ENCODE measurements at regions not wholly inside any gene's neighbourhood (a gene's known extent, or its start where the extent isn't known, plus 50 kb on each side); places are given as distances from the start of the nearest gene placed in this dataset.
"Not testable (repeated sequence)": the region's sequence is repeated elsewhere in the genome, so short reads cannot be mapped to it uniquely, and the experiment has no call there.

DNA sequence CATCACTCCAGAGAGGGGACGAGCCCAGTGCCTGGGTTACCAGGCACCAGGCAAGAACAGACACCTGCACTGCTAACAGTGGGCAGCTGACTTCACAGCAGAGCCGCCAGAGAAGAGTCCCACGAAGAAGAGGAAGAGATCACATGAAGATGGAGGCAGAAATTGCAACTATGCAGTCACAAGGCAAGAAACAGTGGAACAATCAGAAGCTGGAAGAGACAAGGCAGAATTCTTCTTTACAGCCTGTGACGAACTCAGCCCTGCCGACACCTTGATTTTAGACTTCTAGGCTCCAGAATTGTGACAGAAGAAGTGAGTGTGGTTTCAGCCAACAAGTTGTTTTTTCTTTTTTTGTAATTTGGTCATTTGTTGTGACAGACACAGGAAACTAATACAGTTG is 59.2 kb downstream of the IL12A start:
- intact Hi-C loops (cut with DNase I): no loop called here
- ATAC-seq (no peak), DNase-seq (ENCODE audit: missing footprints) (no peak)

DNA sequence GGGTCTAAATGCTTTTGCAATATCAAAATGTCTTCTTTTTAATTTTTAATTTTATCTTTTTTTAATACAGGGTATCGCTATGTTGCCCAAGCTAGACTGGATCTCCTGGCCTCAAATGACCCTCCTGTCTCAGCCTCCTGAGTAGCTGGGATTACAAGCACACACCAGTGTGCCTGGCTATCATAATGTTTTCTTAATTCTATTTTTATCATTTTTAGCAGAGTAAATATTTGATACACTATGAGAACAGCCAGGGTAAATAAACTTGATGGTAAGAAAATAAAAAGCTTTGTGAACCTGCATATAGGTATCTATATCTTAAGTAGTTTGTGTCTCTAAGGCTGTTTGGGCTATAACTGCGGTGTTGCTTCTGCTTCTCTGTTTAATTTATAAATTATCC is 60.4 kb downstream of the IL12A start:
- ATAC-seq: no peak
- DNase-seq (ENCODE audit: missing footprints): no peak
- intact Hi-C loops (cut with DNase I): no loop called here

GRCh38 chr3:160049565-160049964 is 60.9 kb downstream of the IL12A start:
- intact Hi-C loops (cut with DNase I): no loop called here
- DNase-seq (ENCODE audit: missing footprints): no peak
- no peak for ATAC-seq

- no peak for ATAC-seq
- intact Hi-C loops (cut with DNase I): no loop called here
- no peak for DNase-seq (ENCODE audit: missing footprints)
Observed at GRCh38 chr3:160049988-160050387, 61.4 kb downstream of the IL12A start.

DNA sequence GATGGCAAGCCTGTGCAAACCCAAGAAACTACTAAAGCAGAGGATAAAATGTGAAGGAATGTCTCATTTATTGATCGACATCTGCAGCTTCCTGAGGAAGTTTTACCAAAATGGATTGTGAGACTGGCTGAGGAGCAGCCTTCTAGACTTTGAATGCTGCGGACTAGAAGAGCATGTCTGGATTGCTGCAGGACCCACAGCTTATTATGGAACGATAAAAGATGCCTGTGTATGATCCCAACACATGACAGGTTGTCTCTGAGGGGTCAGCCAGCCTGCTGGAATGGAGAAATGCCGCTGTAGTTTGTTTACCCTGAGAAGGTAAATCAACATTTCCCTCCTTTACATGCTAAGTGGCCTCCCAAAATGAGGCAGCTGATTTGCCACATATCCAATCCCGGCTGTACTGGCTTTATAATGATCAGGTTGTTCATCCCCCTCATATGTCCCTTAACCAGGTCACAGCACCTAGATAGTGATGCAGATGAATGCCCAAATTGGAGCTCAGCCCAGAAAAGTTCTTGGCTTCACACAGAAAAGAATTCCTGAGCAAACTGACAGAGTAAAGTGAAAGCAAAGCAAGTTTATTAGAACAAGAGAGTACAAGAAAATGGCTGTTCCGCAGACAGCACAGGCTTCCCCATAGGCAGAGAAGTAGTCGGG is 63.9 kb downstream of the IL12A start:
- intact Hi-C loops (cut with DNase I): no loop called here

GRCh38 chr3:160053048-160053391 is 64.4 kb downstream of the IL12A start:
- intact Hi-C loops (cut with DNase I): no loop called here
- DNase-seq (ENCODE audit: missing footprints) (no peak), ATAC-seq (no peak)

More for the DNA sequence above, 63.9 kb downstream of the IL12A start:
- DNase-seq (ENCODE audit: missing footprints): no peak
- ATAC-seq: peak; percentile 64

- intact Hi-C loops (cut with DNase I); ATAC-seq; DNase-seq (ENCODE audit: missing footprints): not testable (repeated sequence)
Observed at GRCh38 chr3:160054862-160055261, 66.2 kb downstream of the IL12A start.

GRCh38 chr3:160055659-160056058 is 67.0 kb downstream of the IL12A start:
- ATAC-seq (no peak), DNase-seq (ENCODE audit: missing footprints) (no peak)
- intact Hi-C loops (cut with DNase I): no loop called here

DNA sequence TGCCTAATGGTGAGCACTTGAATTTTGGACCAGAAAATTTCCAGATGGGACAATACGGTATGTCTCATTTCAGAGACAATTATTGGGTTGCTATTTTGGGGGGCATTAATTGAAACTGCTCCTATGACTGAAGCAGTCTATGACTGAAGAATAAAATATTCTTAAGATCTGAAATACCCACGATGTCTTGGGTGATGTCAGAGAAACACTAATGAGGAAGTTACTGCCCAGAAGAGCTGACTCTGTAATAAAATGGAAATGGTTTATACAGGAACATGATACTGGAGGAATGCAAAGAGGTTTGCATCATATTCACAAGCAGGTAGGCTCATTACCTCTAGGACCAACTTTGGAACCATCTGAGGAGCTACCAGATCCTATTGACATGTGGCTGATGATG is 68.7 kb downstream of the IL12A start:
- DNase-seq (ENCODE audit: missing footprints): no peak
- intact Hi-C loops (cut with DNase I): no loop called here
- ATAC-seq: no peak

DNA sequence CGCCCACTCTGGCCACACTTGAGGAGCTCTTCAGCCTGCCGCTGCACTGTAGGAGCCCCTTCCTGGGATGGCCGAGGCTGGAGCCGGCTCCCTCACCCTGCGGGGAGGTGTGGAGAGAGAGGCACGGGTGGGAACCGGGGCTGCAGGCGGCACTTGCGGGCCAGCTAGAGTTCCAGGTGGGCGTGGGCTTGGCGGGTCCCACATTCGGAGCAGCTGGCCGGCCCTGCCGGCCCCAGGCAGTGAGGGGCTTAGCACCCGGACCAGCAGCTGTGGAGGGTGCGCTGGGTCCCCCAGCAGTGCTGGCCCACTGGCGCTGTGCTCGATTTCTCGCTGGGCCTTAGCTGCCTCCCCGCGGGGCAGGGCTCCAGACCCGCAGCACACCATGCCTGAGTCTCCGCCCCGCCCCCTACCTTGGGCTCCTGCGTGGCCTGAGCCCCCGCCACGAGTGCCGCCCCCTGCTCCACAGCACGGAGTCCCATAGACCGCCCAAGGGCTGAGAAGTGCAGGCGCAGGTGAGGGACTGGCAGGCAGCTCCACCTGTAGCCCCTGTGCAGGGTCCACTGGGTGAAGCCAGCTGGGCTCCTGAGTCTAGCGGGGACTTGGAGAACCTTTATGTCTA is 71.9 kb downstream of the IL12A start:
- ATAC-seq (no peak), DNase-seq (ENCODE audit: missing footprints) (no peak)
- intact Hi-C loops (cut with DNase I): no loop called here

DNA sequence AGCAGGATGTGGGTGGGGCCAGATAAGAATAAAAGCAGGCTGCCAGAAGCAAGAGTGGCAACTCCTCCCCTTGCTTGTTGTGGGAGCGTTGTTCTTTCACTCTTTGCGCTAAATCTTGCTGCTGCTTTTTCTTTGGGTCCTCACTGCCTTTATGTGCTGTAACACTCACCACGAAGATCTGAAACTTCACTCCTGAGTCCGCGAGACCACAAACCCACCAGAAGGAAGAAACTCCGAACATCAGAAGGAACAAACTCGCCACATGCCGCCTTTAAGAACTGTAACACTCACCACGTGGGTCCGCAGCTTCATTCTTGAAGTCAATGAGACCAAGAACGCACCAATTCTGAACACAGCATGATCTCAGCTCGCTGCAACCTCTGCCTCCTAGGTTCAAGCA is 72.9 kb downstream of the IL12A start:
- intact Hi-C loops (cut with DNase I): no loop called here
- DNase-seq (ENCODE audit: missing footprints) (no peak), ATAC-seq (no peak)

DNA sequence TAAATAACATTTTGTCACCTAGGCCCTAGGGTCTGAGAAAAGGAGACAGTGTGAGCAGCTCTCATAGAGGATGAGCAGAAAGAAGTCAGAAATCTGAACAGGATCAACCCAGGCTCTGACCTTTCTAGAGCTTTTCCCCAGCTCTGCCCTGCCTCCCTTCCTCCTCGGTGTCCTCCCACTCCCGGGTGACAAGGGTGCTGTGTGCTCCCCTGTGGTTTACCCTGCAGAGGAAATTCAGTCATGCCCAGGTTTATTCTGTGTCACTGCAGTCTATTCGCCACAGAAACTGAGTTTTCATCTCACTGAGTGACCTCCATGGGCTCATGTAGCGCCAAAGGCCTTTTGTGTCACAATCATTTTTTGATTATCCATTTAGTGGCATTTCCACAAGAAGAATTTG is 76.6 kb downstream of the IL12A start:
- DNase-seq (ENCODE audit: missing footprints) (no peak), ATAC-seq (no peak)
- intact Hi-C loops (cut with DNase I): no loop called here

GRCh38 chr3:160065786-160066185 is 77.2 kb downstream of the IL12A start:
- intact Hi-C loops (cut with DNase I): no loop called here
- DNase-seq (ENCODE audit: missing footprints) (no peak), ATAC-seq (no peak)

- DNase-seq (ENCODE audit: missing footprints): no peak
- intact Hi-C loops (cut with DNase I): no loop called here
- ATAC-seq: no peak
Observed at GRCh38 chr3:160069986-160070385, 81.4 kb downstream of the IL12A start.

DNA sequence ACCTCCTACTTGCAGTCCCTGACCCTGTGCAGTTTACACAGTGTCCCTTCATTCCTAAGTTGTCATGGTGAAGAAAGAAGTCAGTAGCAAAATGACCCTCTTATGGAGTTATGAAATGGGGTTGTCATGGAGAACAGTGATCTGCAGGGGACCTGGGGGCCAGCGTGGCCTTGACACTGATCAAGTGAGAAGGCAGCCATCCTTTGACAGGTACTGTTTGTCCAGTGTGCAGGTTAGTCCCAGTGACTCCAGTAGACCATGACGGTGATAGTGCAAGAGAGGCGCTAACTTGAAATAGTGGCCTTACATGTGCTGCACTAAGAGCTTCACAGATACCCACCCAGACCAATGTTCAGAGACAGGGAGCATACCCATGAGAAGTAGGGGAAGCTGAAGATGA is 87.9 kb downstream of the IL12A start:
- ATAC-seq (no peak), DNase-seq (ENCODE audit: missing footprints) (no peak)
- intact Hi-C loops (cut with DNase I): no loop called here

- intact Hi-C loops (cut with DNase I): no loop called here
- ATAC-seq: no peak
Observed at GRCh38 chr3:160078533-160078932, 89.9 kb downstream of the IL12A start.

GRCh38 chr3:160081958-160082533 is 93.4 kb downstream of the IL12A start:
- no peak for ATAC-seq
- DNase-seq (ENCODE audit: missing footprints): no peak
- intact Hi-C loops (cut with DNase I): no loop called here

More at GRCh38 chr3:160078533-160078932, 89.9 kb downstream of the IL12A start:
- DNase-seq (ENCODE audit: missing footprints): no peak

DNA sequence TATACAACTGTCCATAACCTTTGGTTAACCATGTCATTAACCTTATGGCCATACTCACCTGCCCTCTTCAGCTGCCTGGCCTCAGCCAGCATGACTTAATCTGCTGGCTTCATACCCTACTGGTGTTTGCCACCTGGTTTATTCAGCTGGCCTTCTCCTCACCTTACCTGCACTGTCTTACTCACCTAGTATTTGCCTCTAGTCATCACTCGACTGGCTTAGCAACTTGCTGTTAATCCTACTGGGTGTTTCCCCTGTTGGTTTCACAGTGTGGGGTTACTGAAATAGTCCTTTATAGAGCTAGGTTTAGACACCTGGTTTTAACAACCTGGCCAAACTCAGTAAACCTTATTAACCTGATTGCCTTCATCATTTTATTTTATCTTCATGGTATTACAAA is 96.4 kb downstream of the IL12A start:
- intact Hi-C loops (cut with DNase I): no loop called here

GRCh38 chr3:160088492-160089137 is 100.0 kb downstream of the IL12A start:
- no peak for DNase-seq (ENCODE audit: missing footprints)
- no peak for ATAC-seq
- intact Hi-C loops (cut with DNase I): no loop called here

More for the DNA sequence above, 96.4 kb downstream of the IL12A start:
- DNase-seq (ENCODE audit: missing footprints): no peak
- no peak for ATAC-seq

GRCh38 chr3:160090653-160091052 is 102.0 kb downstream of the IL12A start:
- no peak for ATAC-seq
- intact Hi-C loops (cut with DNase I): no loop called here
- DNase-seq (ENCODE audit: missing footprints): no peak

All from Right ventricle myocardium inferior (tissue), 1 donor.